Psoas muscle (tissue), 7 donors: ENCODE measurements at regions not wholly inside any gene's neighbourhood (a gene's known extent, or its start where the extent isn't known, plus 50 kb on each side); places are given as distances from the start of the nearest gene placed in this dataset.

Experiments
- ATAC-seq, 4 donors: fragments of 200-7000 bp; cut with Tn5 transposase; one replicate each; pipeline ENCODE4 v1.9.1; 2020; ENCODE audit warnings: moderate library complexity in 3 of 4, mild to moderate bottlenecking in 2 of 4
- DNase-seq, 2 donors: peaks; one replicate each; pipeline ENCODE4 v3.0.0-alpha.2; 2020
- H3K27ac ChIP-seq: fragments of 200-600 bp; one replicate; pipeline ENCODE4 v1.8.0; 2022
- H3K27me3 ChIP-seq, 3 donors: fragments of 200-600 bp in 1 of 3; one replicate each; pipeline versions ENCODE4 v1.6.1 to v1.8.0; 2013 to 2022; ENCODE audit warnings: low read length in 2 of 3, mild to moderate bottlenecking in 2 of 3, moderate library complexity in 1 of 3; ENCODE audit not compliant: insufficient read depth in 3 of 3
- H3K36me3 ChIP-seq, 2 donors: fragments of 200-600 bp in 1 of 2; one replicate each; pipeline versions ENCODE4 v1.6.1 to v1.8.0; 2013 to 2022; ENCODE audit warnings: low read depth in 1 of 2, mild to moderate bottlenecking in 1 of 2, moderate library complexity in 1 of 2; ENCODE audit not compliant: insufficient read depth in 1 of 2
- H3K4me1 ChIP-seq: fragments of 200-600 bp; one replicate; pipeline ENCODE4 v1.8.0; 2022
- H3K4me3 ChIP-seq: fragments of 200-600 bp; one replicate; pipeline ENCODE4 v1.8.0; 2022; ENCODE audit warnings: mild to moderate bottlenecking
- H3K9me3 ChIP-seq: fragments of 200-600 bp; one replicate; pipeline ENCODE4 v1.8.0; 2022
- CTCF ChIP-seq: fragments of 200-600 bp; IDR thresholded peaks from one replicate; pipeline ENCODE4 v1.8.0; 2022; ENCODE audit warnings: antibody characterized with exemption
- WGBS, 3 donors: extraction: QIAGEN DNeasy Blood & Tissue Kit; methylation state at CpG; one replicate each; pipeline versions ENCODE4 v1.1.6 to v1.1.7; 2013; 5-methylcytosine and 5-hydroxymethylcytosine counted together
- intact Hi-C, 2 donors: fragments of 100-400 bp; cut with DNase I; formaldehyde crosslinking; loops; one replicate each; pipeline versions ENCODE4 v1.11.0 to v1.14.2; 2022
- donor health status: healthy with polysubstance abuse.
- donor health status: DM: no; HTN: no; CAD: no; lungs with moderate emphysema.
- donor health status: Bipolar disorder and iron deficiency.
- donor health status: healthy.
- donor health status: DM: yes; HTN: yes; CAD: no.
- donor health status: DM: no; HTN: no; CAD: no.
- donor health status: DM: yes; HTN: yes; CAD: no.

DNA sequence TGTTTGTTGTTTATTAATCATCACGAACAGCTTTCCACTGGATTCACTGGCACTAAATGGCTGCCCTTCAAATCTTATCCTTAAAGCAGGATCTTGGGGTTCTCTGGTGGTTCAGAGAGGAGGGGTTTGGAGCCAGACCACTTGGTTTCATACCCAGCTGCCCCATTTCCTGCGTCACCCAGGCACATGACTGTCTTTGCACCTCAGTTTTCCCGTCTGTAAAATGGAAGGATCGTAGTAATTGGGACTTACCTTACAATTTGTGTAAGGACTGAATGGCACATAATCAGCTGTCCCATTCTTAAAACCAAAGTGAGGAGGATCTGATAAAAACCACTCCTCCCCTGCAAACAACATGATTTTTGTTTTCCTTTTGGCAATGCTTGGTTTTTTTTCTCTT, 318.3 kb downstream of the ZNF536 start:
- H3K36me3 ChIP-seq = no peaks in the 10 kb centered on the region
- H3K4me3 ChIP-seq = no peak overlapping the region
- ATAC-seq (no peak), DNase-seq (no peak)
- no peak overlapping the region for H3K27ac ChIP-seq
- no peaks in the 10 kb centered on the region for H3K9me3 ChIP-seq
- WGBS, 3 donors = 89 to 92% (median 92%) methylated on average over 4 of the region's 4 CpGs
- H3K27me3 ChIP-seq = peaks cover 0 to 28% (median 0%) of the 10 kb centered on the region in 3 donors
- intact Hi-C loops = no loop called here
- no peak for TF ChIP-seq CTCF
- peaks cover 2% of the 10 kb centered on the region for H3K4me1 ChIP-seq

- TF ChIP-seq CTCF = no peak
- no peak overlapping the region for H3K4me3 ChIP-seq
- no peak overlapping the region for H3K27ac ChIP-seq
- H3K36me3 ChIP-seq = no peaks in the 10 kb centered on the region
- H3K9me3 ChIP-seq = no peaks in the 10 kb centered on the region
- DNase-seq (no peak), ATAC-seq (no peak)
- peaks cover 0 to 28% (median 0%) of the 10 kb centered on the region in 3 donors for H3K27me3 ChIP-seq
- WGBS, 3 donors = 37 to 47% (median 42%) methylated on average over 4 of the region's 4 CpGs
- H3K4me1 ChIP-seq = peaks cover 2% of the 10 kb centered on the region
- intact Hi-C loops = loop anchor here in 1 of 2 donors (10.0 kb wide), 1 partner anchor 665 kb away; no protein-coding TSS in a partner anchor
These were observed 317.3 kb downstream of the ZNF536 start for GRCh38 chr19:30689474-30689873.

DNA sequence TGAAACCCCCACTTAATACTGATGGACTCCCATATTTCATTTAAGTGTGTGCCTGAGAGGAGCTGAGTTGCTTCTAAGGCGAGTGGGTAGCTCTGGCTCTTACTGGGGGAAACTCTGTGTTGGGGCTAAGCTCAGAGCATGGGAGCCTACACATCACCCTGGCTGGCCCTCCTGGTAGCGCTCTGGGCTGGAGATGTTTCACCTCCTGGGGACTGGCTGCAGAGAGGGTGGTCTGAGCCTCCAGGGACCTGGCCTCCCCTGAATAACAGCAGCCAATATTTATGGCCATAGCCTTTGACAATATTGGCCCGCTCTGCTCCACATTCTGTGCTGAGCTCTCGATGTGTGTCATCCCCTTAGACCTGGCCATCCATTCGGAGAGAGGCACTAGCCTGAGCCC, 316.5 kb downstream of the ZNF536 start:
- intact Hi-C loops = loop anchor here in 1 of 2 donors (10.0 kb wide), 1 partner anchor 666 kb away; no protein-coding TSS in a partner anchor

GRCh38 chr19:30686826-30687566, 314.8 kb downstream of the ZNF536 start:
- intact Hi-C loops = loop anchor here in 1 of 2 donors (10.0 kb wide), 1 partner anchor 668 kb away; no protein-coding TSS in a partner anchor
- ATAC-seq (no peak), DNase-seq (no peak)
- TF ChIP-seq CTCF = no peak
- Histone ChIP-seq H3K4me1 (peaks cover 2% of the 10 kb centered on the region), H3K27me3 (peaks cover 0 to 22% (median 0%) of the 10 kb centered on the region in 3 donors), H3K27ac (no peak overlapping the region), H3K4me3 (no peak overlapping the region), H3K36me3 (no peaks in the 10 kb centered on the region), H3K9me3 (no peaks in the 10 kb centered on the region)
- WGBS, 3 donors = 70 to 73% (median 72%) methylated on average over 16 of the region's 16 CpGs

More for the DNA sequence above, 316.5 kb downstream of the ZNF536 start:
- ATAC-seq = no peak
- Histone ChIP-seq H3K9me3 (no peaks in the 10 kb centered on the region), H3K36me3 (no peaks in the 10 kb centered on the region), H3K4me1 (peaks cover 2% of the 10 kb centered on the region), H3K27me3 (peaks cover 0 to 28% (median 0%) of the 10 kb centered on the region in 3 donors), H3K27ac (no peak overlapping the region), H3K4me3 (no peak overlapping the region)
- 92 to 96% (median 94%) methylated on average over 5 of the region's 5 CpGs for WGBS, 3 donors
- DNase-seq = no peak
- TF ChIP-seq CTCF = no peak
